ENCODE measurements at regions not wholly inside any gene's neighbourhood (a gene's known extent, or its start where the extent isn't known, plus 50 kb on each side); places are given as distances from the start of the nearest gene placed in this dataset.
"Not testable (repeated sequence)": the region's sequence is repeated elsewhere in the genome, so short reads cannot be mapped to it uniquely, and the experiment has no call there.

- Histone ChIP-seq H3K4me3 (ENCODE audit: low read depth, low read length) (no peak overlapping the region), H3K36me3 (replicated peaks) (no peaks in the 10 kb centered on the region), H3K27me3 (replicated peaks) (no peaks in the 10 kb centered on the region), H3K27ac (no peak overlapping the region)
- in situ Hi-C loops (cut with HindIII; ENCODE audit: low pct_ligation_motif_present, low sequenced_read_pairs): no loop called here
- no peak for DNase-seq
- no peak for TF ChIP-seq CTCF (IDR thresholded peaks at IDR 0.05; ENCODE audit: low read depth, low read length, missing control alignments)
Observed at GRCh38 chrX:140431521-140431920, 73.3 kb downstream of the SOX3 start.

GRCh38 chrX:140425712-140426395 is 79.0 kb downstream of the SOX3 start:
- no peak for DNase-seq
- no peak overlapping the region for H3K4me3 ChIP-seq (ENCODE audit: low read depth, low read length)
- H3K27me3 ChIP-seq (replicated peaks): no peaks in the 10 kb centered on the region
- no peak for TF ChIP-seq CTCF (IDR thresholded peaks at IDR 0.05; ENCODE audit: low read depth, low read length, missing control alignments)
- in situ Hi-C loops (cut with HindIII; ENCODE audit: low pct_ligation_motif_present, low sequenced_read_pairs): no loop called here
- H3K36me3 ChIP-seq (replicated peaks): no peaks in the 10 kb centered on the region
- no peak overlapping the region for H3K27ac ChIP-seq

DNA sequence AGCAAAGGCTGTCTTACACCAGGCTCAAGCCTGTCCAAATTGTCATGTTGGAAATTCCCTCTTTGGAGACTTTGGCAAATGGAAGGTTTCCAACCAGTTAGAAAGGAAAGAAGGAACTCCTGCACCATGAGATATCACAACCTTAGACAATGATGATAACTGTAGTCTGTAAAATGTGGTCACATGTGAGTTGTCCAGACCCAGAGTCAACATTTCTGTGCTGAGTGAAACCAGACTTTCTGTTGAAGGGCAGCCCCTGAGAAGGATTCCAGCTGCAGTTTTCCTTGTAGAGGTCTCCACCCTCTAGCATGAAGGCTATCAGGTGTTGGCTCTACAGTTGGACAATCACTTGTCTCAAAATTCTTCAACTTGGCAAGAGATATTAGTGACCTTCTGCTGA is 82.4 kb downstream of the SOX3 start:
- no peak for DNase-seq
- H3K27ac ChIP-seq: no peak overlapping the region
- TF ChIP-seq CTCF (IDR thresholded peaks at IDR 0.05; ENCODE audit: low read depth, low read length, missing control alignments): no peak
- no peak overlapping the region for H3K4me3 ChIP-seq (ENCODE audit: low read depth, low read length)
- H3K36me3 ChIP-seq (replicated peaks): no peaks in the 10 kb centered on the region
- in situ Hi-C loops (cut with HindIII; ENCODE audit: low pct_ligation_motif_present, low sequenced_read_pairs): no loop called here
- H3K27me3 ChIP-seq (replicated peaks): no peaks in the 10 kb centered on the region

GRCh38 chrX:140402131-140402530 is 102.7 kb downstream of the SOX3 start:
- DNase-seq; H3K4me3 ChIP-seq (ENCODE audit: low read depth, low read length); in situ Hi-C loops (cut with HindIII; ENCODE audit: low pct_ligation_motif_present, low sequenced_read_pairs); H3K27ac ChIP-seq; H3K27me3 ChIP-seq (replicated peaks); H3K36me3 ChIP-seq (replicated peaks): not testable (repeated sequence)

- H3K27ac ChIP-seq; H3K27me3 ChIP-seq (replicated peaks); H3K4me3 ChIP-seq (ENCODE audit: low read depth, low read length); in situ Hi-C loops (cut with HindIII; ENCODE audit: low pct_ligation_motif_present, low sequenced_read_pairs); DNase-seq; H3K36me3 ChIP-seq (replicated peaks): not testable (repeated sequence)
Observed at GRCh38 chrX:140396326-140396725, 108.5 kb downstream of the SOX3 start.

GRCh38 chrX:140393507-140393906 is 111.4 kb downstream of the SOX3 start:
- in situ Hi-C loops (cut with HindIII; ENCODE audit: low pct_ligation_motif_present, low sequenced_read_pairs): no loop called here
- no peaks in the 10 kb centered on the region for H3K27me3 ChIP-seq (replicated peaks)
- no peaks in the 10 kb centered on the region for H3K36me3 ChIP-seq (replicated peaks)
- no peak for DNase-seq
- H3K27ac ChIP-seq: no peak overlapping the region
- no peak for TF ChIP-seq CTCF (IDR thresholded peaks at IDR 0.05; ENCODE audit: low read depth, low read length, missing control alignments)
- no peak overlapping the region for H3K4me3 ChIP-seq (ENCODE audit: low read depth, low read length)

DNA sequence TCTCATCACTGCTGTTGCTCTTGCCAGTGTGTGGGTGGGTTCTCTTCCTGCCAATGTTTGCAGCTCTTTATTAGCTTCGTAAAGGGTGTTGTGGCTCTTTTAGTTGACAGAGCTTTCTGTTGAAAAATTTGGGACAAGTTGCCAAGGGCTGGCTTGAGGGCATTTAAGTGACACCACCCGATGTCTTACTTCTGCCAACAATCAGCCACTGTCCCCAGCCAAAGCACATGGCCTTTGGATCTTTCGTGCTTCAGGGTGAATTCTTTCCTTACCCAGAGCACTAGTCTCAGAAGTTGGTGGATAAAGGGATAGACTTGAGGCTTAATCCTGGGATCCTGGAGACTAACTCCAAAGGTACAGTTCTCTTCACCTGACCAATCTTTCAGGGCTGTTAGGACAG is 113.6 kb downstream of the SOX3 start:
- in situ Hi-C loops (cut with HindIII; ENCODE audit: low pct_ligation_motif_present, low sequenced_read_pairs): no loop called here
- no peaks in the 10 kb centered on the region for H3K27me3 ChIP-seq (replicated peaks)
- H3K27ac ChIP-seq: no peak overlapping the region
- H3K36me3 ChIP-seq (replicated peaks): no peaks in the 10 kb centered on the region
- no peak for DNase-seq
- H3K4me3 ChIP-seq (ENCODE audit: low read depth, low read length): no peak overlapping the region
- no peak for TF ChIP-seq CTCF (IDR thresholded peaks at IDR 0.05; ENCODE audit: low read depth, low read length, missing control alignments)
